IgD-negative memory B cell (primary cell): ENCODE measurements at regions not wholly inside any gene's neighbourhood (a gene's known extent, or its start where the extent isn't known, plus 50 kb on each side); places are given as distances from the start of the nearest gene placed in this dataset.

Source experiments
- H3K27ac Mint-ChIP-seq, 3 donors: one replicate each; pipeline ENCODE4 v1.8.0; 2020 to 2022; ENCODE audit warnings: mild to moderate bottlenecking in 3 of 3, mixed read lengths in 3 of 3, moderate library complexity in 1 of 3
- H3K27me3 Mint-ChIP-seq: one replicate; pipeline ENCODE4 v1.8.0; 2021; ENCODE audit warnings: mixed read lengths
- H3K36me3 Mint-ChIP-seq: one replicate; pipeline ENCODE4 v1.8.0; 2020; ENCODE audit warnings: mild to moderate bottlenecking, mixed read lengths
- H3K4me1 Mint-ChIP-seq, 3 donors: one replicate each; pipeline ENCODE4 v1.8.0; 2020 to 2022; ENCODE audit warnings: mixed read lengths in 3 of 3, mild to moderate bottlenecking in 1 of 3
- H3K4me3 Mint-ChIP-seq, 4 donors: one replicate each; pipeline ENCODE4 v1.8.0; 2020 to 2022; ENCODE audit warnings: mild to moderate bottlenecking in 4 of 4, mixed read lengths in 4 of 4, moderate library complexity in 3 of 4
- H3K9me3 Mint-ChIP-seq, 3 donors: one replicate each; pipeline ENCODE4 v1.8.0; 2020 to 2021; ENCODE audit warnings: mixed read lengths in 3 of 3, mild to moderate bottlenecking in 1 of 3

DNA sequence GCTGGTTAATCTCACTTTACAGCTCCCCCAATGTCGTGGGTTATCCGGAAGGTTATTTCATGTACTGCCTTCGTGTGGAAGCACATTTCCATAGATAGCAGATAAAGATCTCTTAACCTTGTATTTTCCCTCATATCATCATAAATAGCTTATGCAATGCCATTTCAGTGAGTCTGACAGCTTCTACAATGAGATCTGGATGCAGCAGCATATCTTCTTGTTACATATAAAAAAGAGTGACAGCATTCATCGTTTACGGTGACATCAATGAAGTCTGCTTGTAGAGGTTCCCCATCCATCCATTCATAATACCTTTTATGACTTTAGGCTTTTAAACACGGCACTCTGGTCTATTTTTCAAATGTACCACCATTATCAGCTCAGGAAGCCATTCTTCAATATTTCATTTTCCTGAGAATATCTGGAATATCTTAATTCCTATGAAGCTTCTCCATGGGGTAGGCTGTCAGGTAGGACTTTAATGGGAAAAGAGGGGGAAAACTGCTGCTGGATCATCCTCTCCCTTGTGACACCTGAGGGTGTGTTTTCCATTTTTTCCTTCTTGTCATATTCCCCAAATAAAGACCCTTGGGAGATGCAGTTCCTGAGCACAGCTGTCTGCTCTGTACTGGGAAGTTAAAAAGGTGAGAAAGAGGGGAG is 51.9 kb upstream of the CTBP2 start:
- no peak overlapping the region for H3K4me3 Mint-ChIP-seq
- no peaks in the 10 kb centered on the region for H3K36me3 Mint-ChIP-seq
- H3K27me3 Mint-ChIP-seq, result peaks cover 1% of the 10 kb centered on the region
- H3K27ac Mint-ChIP-seq, result no peak overlapping the region
- no peaks in the 10 kb centered on the region for H3K4me1 Mint-ChIP-seq
- no peaks in the 10 kb centered on the region for H3K9me3 Mint-ChIP-seq
